Myocyte (in vitro differentiated cells): ENCODE measurements at regions not wholly inside any gene's neighbourhood (a gene's known extent, or its start where the extent isn't known, plus 50 kb on each side); places are given as distances from the start of the nearest gene placed in this dataset.
"Not testable (repeated sequence)": the region's sequence is repeated elsewhere in the genome, so short reads cannot be mapped to it uniquely, and the experiment has no call there.

Experiments used
- DNase-seq: peaks from one replicate; pipeline ENCODE4 v3.0.0-alpha.2; 2012; ENCODE audit warnings: low read depth

DNA sequence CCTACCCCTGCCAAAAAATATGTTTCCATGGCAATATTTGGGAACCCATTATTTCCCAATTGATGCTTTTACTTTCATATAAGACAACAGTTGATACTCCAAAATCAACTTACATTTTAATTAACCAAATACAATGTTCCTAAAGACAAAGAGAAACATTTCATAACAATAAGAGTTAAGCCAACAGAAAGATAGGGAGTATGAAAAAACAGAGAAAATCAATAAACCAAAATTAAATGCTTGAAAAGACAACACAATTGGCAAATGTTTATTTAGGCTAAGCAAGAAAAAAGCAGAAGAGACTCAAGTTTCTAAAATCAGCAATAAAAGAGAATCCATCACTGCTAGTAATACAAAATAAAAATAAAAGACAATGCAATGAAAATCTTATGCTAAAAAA lies 123.1 kb upstream of the VPREB1 start:
- no peak for DNase-seq

DNA sequence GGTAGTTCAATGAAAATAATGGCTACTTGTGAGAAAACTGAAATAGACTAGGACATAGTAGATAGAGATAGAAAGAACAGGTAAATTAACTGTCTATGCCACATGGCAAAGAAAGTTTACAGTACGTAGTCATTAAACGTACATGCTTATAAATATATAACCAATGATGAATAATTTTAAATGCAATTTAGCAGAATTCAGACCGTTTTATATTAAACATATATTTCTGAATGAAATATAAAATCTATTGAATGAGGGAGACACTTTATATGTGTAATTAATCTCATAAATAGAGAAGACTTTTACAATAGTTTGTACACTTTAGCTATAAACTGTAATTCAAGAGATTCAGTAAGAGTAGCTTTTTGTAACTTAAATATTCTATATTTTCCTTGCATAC lies 124.4 kb upstream of the VPREB1 start:
- DNase-seq, result no peak

DNA sequence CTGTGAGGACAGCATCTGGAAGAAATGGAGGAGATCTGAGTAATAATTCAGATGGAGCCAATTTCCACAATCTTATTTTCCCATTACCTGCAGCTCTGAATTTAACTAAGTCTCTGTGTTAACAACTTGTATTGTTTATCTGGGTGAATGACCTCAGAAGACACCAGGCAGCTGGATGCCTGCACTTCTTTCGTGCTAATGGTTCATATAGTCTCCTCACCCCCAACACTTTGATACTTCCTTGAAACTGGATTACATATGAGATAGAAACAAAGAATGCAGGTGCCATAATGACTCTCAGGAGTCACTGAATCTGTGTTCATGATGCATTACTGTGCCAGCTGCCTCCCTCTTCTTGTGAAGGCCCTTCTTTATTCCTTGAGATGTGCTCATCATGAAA lies 125.6 kb upstream of the VPREB1 start:
- no peak for DNase-seq

DNA sequence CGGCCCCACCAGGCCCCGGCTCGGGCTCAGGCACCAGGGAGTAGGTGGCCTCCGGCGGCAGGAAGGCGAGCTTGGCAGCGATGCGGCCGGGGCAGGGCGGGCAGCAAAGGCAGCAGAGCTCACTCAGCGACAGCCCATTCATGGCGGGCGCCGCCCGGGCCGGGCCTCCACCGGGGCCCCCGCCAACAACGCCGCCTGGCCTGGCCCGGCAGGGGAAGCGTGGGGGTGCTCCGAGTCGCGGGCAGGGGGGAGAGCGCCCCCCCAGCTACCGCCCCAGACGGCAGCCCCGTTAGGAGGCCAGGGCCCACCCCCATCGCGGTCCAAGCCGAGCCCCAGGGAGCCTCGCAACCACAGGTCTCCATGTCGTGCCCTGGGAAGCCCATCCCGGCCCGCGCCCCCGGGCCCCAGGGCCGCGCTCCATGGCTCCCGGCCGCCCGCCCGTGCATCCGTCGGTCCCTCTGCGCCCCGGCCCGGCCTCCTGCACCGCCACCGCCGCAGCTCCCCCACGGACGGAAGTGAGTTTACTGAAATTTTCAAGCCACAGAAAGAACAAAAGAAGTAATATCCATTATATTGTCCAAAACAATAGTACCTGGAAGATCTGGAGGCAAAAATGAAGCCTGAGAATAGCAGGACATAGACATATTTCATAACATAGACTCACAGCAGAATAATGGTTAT lies 126.6 kb upstream of the VPREB1 start:
- DNase-seq, result not testable (repeated sequence)

DNA sequence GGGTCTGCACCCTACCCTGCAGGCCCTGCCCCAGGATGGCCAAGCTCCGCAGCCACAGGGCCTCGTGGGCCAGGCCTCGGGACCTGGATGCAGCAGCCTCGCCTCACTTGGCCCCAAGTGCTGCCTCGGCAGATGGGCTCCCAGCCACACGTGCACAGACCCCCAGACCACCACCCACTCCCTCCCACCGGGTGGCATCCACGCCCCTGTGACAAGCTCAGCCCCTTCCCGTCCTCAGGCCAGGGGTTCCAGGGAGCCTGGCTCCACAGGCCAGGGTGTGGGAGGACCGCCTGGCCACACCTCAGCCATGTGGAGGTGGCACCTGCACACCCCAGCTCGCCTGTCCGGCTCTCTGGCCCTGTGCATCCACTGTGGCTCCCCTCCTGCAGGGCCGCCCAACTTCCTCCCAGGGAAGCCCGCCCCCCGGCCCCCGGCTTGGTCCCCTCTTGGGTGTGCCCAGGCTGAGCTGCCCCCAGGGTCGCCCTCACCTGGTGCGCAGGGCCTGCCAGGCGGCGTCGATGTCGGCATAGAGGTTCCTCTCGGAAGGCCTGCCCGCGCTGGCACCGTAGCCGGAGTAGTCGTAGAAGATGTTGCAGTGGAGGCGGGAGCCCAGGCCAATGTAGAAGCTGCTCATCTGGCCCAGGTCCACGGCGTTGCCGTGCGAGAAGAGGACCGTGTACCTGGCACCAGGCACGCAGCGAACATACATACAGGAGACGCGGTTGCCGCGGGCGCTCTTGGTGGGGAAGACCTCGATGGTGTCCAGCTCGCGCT lies 127.4 kb upstream of the VPREB1 start:
- DNase-seq, result not testable (repeated sequence)

GRCh38 chr22:22113701-22114100 lies 130.9 kb upstream of the VPREB1 start:
- no peak for DNase-seq

DNA sequence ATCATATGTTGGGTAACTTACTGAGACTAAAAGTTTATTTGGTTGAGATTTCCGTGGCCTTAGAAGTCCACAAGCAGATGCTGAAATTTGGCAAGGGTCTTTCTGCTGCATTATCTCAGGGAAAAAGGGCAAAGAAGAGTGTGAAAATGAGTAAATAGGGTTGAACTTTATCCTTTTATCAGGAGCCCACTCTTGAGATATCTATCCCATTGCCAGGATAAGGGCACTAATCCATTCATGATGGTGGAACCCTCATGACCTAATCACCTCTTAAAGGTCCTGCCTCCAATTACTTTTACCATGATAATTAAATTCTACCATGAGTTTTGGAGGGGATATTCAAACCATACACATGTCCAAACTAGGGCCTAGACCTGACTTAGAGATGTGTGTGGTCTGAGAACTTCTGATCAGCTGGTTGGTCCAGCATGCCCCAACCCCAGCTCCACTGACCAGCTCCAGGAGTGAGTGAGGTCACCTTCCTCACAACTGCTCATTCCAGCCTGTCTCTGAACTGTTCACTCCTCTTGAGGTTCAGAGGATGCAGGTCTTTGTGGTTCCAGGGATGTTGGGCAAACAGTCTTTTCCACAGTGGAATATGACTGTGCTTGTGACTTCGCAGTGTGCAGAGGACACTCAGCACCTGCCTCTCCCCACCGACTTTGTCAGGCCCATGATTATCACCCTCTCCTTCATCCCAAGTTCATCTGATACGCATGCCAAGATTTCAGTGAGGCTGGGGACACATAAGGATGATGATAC lies 130.1 kb upstream of the TOP3B start:
- DNase-seq, result no peak

DNA sequence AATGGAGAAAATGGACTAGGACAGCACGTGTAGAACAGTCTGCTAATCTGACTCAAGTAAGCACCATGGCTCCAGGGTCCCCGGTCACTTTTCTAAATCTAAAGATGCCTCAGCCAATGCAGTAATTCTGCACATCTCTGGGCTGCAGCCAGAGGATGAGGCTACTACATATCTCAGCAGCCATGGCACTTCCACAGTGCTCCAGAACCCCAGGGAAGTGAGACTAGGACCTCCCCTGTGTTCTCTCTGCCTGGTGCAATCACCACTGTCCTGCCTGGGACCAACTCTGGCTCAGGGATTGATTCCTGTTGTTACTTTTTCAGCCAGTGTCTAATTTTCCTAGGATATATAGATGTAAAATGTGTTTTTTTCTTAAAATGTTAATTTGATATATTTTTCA lies 129.4 kb upstream of the TOP3B start:
- no peak for DNase-seq

DNA sequence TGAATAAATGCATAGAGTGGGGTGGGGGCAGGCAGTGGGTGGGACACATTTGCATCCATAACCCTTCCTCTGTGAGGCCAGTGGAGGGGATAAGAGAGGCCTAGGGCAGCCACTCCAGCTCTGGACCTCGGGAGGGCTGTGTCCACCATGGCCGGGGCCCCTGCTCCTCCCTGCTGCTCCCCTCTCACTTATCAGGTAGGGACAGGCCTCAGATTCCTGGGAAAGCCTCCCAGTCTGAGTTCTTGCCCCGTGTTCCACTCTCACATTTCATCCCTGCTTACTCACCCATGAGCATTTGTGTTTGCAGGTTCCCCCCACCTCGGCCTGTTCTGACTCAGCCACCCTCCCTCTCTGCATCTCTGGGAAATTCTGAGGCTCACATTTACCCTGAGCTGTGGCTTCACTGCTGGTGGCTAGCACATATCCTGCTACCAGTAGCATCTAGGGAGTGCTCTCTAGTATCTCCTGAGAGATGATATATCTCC lies 128.7 kb upstream of the TOP3B start:
- DNase-seq, result peak; percentile 56

- DNase-seq, result peak; percentile 90
Observed at GRCh38 chr22:22110548-22111266, 128.1 kb upstream of the TOP3B start.

- DNase-seq, result no peak
Observed at GRCh38 chr22:22109693-22110466, 127.3 kb upstream of the TOP3B start.

DNA sequence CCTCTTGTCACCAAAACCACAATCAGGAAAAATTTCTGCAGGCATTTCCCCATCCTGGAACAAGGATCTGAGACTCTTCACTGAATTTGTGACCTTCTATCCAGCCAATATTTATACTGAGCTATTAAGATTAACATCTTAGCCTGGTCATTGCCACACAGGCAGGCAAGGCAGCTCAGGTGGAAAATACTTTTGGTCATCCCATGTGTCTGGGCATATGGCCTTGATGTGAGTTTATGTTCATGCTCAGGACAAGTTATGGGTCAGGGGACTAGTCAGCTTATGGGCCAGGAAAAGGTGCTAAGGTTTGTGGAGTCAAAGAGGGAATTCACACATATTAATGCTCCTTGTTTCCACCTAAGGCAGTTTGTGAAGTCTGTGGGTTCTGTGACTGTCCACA lies 124.3 kb upstream of the TOP3B start:
- DNase-seq, result no peak

DNA sequence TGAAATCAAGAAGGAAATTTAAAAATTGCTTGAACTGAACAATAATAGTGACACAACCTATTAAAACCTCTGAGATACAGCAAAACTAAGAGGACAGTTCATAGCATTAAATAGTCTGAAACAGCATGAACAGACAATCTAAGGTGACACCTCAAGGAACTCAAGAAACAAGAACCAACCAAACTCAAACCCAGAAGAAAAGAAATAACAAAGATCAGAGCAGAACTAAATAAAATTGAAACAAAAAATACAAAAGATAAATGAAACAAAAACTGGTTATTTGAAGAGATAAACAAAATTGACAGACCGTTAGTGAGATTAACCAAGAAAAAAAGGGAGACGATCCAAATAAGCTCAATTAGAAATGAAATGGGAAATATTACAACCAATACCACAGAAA lies 122.8 kb upstream of the TOP3B start:
- DNase-seq, result no peak

GRCh38 chr22:22103078-22103875 lies 120.7 kb upstream of the TOP3B start:
- DNase-seq, result no peak

- no peak for DNase-seq
Observed at GRCh38 chr22:22099833-22100812, 117.5 kb upstream of the TOP3B start.

DNA sequence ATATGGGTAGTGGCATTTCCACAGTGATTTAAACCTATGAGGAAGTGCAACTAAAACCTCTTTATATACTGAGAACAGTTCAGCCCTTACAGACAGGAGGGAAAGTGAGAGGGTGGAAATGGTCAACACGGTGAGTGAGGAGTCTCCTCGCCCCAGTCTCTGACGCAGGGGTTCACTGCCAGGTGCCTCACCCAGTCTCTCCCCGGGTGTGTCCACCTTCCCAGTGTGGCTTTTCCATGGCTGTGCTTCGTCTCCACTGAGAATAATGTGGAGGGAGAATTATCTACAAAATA lies 116.6 kb upstream of the TOP3B start:
- no peak for DNase-seq

DNA sequence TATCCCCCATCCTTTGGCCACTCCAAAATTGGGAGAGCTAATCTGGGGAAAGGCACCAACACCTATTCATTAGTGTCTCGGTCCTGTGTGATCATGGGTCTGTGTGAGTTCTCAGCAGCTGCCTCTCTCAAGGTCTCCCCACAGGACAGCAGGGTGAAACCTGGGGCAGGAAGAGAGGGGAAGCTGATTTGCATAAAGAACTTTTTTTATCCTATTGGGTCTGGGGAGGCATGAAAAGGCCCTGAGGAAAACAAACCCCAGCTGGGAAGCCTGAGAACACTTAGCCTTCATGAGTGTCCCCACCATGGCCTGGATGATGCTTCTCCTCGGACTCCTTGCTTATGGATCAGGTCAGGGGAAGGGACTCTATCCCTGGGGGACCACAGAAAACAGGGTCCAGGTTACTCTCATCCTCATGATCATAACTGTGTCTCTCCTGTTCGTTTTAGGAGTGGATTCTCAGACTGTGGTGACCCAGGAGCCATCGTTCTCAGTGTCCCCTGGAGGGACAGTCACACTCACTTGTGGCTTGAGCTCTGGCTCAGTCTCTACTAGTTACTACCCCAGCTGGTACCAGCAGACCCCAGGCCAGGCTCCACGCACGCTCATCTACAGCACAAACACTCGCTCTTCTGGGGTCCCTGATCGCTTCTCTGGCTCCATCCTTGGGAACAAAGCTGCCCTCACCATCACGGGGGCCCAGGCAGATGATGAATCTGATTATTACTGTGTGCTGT lies 116.0 kb upstream of the TOP3B start:
- no peak for DNase-seq

DNA sequence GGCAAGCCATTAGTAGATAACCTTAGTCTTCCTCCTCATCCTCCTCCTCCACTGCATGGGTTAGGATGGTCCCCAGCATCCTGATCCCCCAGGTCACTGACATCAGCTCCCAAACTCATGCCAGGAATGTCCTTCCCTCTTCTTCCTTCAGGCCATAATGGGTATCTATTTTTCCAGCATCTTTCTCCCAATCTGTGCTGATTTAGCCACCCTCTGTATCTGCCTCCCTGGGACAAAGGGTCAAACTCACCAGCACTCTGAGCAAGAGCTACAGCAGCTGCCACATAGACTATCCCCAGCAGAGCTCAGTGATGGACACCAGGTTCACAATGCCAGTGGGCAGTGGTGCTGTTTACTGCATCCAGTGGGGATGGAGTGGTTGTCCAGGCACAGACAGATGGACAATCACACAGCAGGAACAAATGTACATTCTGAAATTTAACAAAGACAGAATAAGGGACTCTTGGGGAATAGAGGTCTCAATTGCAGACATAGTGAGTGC lies 115.2 kb upstream of the TOP3B start:
- DNase-seq, result no peak
